ENCODE measurements at regions not wholly inside any gene's neighbourhood (a gene's known extent, or its start where the extent isn't known, plus 50 kb on each side); places are given as distances from the start of the nearest gene placed in this dataset.

GRCh38 chr12:47441490-47441889, 264.3 kb downstream of the RPAP3 start (continued):
- TF ChIP-seq ZNF462 (CRISPR knock-in tag; IDR thresholded peaks at IDR 0.05) (no peak), ETS1 (IDR thresholded peaks at IDR 0.05) (no peak), EZH2 (IDR thresholded peaks at IDR 0.05; ENCODE audit: low read depth, unreplicated experiment) (no peak), JUNB (IDR thresholded peaks at IDR 0.05; ENCODE audit: unreplicated experiment) (no peak), ZNF331 (CRISPR knock-in tag; IDR thresholded peaks at IDR 0.05; ENCODE audit: low read depth) (no peak), NANOG (IDR thresholded peaks at IDR 0.05; ENCODE audit: borderline replicate concordance) (no peak), STAT1 (IDR thresholded peaks at IDR 0.05; ENCODE audit: unreplicated experiment) (no peak)

- H3K27me3 Mint-ChIP-seq (ENCODE audit: insufficient read depth, low read depth, poor library complexity), result peaks cover 4% of the 10 kb centered on the region
- no peaks in the 10 kb centered on the region for H3K4me1 Mint-ChIP-seq
- no peak overlapping the region for H3K4me3 ChIP-seq
- peaks cover 9% of the 10 kb centered on the region; the same call in 2 of the 3 replicates for H3K36me3 Mint-ChIP-seq (ENCODE audit: low read depth)
- ATAC-seq (no peak), DNase-seq (ENCODE audit: low spot score) (no peak)
- no peaks in the 10 kb centered on the region; the same call in 1 of the 2 replicates for H3K36me3 ChIP-seq (ENCODE audit: insufficient read depth)
- no peak overlapping the region for H2AFZ ChIP-seq
- no peaks in the 10 kb centered on the region for H3K79me2 ChIP-seq (replicated peaks; ENCODE audit: insufficient read depth)
- H4K20me1 ChIP-seq (replicated peaks; ENCODE audit: insufficient read depth), result no peaks in the 10 kb centered on the region
- H3K4me3 Mint-ChIP-seq, result no peak overlapping the region
- peaks cover 51% of the 10 kb centered on the region for H3K9me3 Mint-ChIP-seq
- no peaks in the 10 kb centered on the region; the same call in 1 of the 2 replicates for H3K9me2 ChIP-seq (ENCODE audit: insufficient read depth)
- no peak overlapping the region for H3K4me2 ChIP-seq
- H3K27me3 ChIP-seq (ENCODE audit: insufficient read depth), result no peaks in the 10 kb centered on the region
- H3K27ac Mint-ChIP-seq, result no peak overlapping the region
- H3K27ac ChIP-seq (ENCODE audit: low read depth), result no peak overlapping the region
- H3K4me1 ChIP-seq (ENCODE audit: insufficient read depth), result no peaks in the 10 kb centered on the region
- no peaks in the 10 kb centered on the region for H3F3A ChIP-seq (replicated peaks; ENCODE audit: low read depth)
- TF ChIP-seq CREB1 (CRISPR knock-in tag; IDR thresholded peaks at IDR 0.05; ENCODE audit: low read depth) (no peak), NANOG (IDR thresholded peaks at IDR 0.05; ENCODE audit: borderline replicate concordance) (no peak), ZNF462 (CRISPR knock-in tag; IDR thresholded peaks at IDR 0.05) (no peak), EZH2phosphoT487 (IDR thresholded peaks at IDR 0.05; ENCODE audit: unreplicated experiment) (no peak)
Observed at GRCh38 chr12:47438175-47438574, 267.7 kb downstream of the RPAP3 start.

All from GM23338 (cell line).